Heart left ventricle (tissue), 16 donors: ENCODE measurements at regions not wholly inside any gene's neighbourhood (a gene's known extent, or its start where the extent isn't known, plus 50 kb on each side); places are given as distances from the start of the nearest gene placed in this dataset.

Experiments
- ATAC-seq, 4 donors: fragments of 200-7000 bp; cut with Tn5 transposase; one replicate each; pipeline ENCODE4 v1.9.1; 2020 to 2022; ENCODE audit warnings: moderate library complexity in 4 of 4, mild to moderate bottlenecking in 3 of 4, moderate number of reproducible peaks in 1 of 4
- DNase-seq, 5 donors: peaks; one replicate each; pipeline ENCODE4 v3.0.0-alpha.2; 2020
- H3K27ac ChIP-seq, 12 donors: fragments of 200-600 bp; sonication (generic) in 4 of 12; one replicate each; pipeline versions ENCODE4 v1.5.0 to v1.8.0; 2016 to 2022; ENCODE audit warnings: mild to moderate bottlenecking in 2 of 12
- H3K27me3 ChIP-seq, 9 donors: fragments of 200-600 bp; sonication (generic) in 2 of 9; one replicate each; pipeline versions ENCODE4 v1.5.1 to v1.8.0; 2016 to 2022; ENCODE audit warnings: mild to moderate bottlenecking in 3 of 9
- H3K36me3 ChIP-seq, 9 donors: fragments of 200-600 bp; sonication (generic) in 2 of 9; one replicate each; pipeline versions ENCODE4 v1.5.0 to v1.8.0; 2018 to 2022; ENCODE audit warnings: mild to moderate bottlenecking in 2 of 9
- H3K4me1 ChIP-seq, 12 donors: fragments of 200-600 bp; sonication (generic) in 4 of 12; one replicate each; pipeline versions ENCODE4 v1.5.0 to v1.8.0; 2016 to 2022; ENCODE audit warnings: mild to moderate bottlenecking in 3 of 12
- H3K4me3 ChIP-seq, 12 donors: fragments of 200-600 bp; sonication (generic) in 4 of 12; one replicate each; pipeline versions ENCODE4 v1.5.0 to v1.8.0; 2017 to 2022; ENCODE audit warnings: mild to moderate bottlenecking in 9 of 12, moderate library complexity in 4 of 12
- H3K9me3 ChIP-seq, 12 donors: fragments of 200-600 bp; sonication (generic) in 4 of 12; one replicate each; pipeline versions ENCODE4 v1.5.0 to v1.8.0; 2016 to 2022; ENCODE audit warnings: mild to moderate bottlenecking in 1 of 12
- POLR2A ChIP-seq, 2 donors: fragments of 450-650 bp; IDR thresholded peaks; one replicate each; pipeline ENCODE4 v1.6.1; 2017; ENCODE audit warnings: antibody characterized with exemption in 2 of 2, mild to moderate bottlenecking in 2 of 2, moderate library complexity in 2 of 2
- WGBS, 4 donors: extraction: QIAGEN DNeasy Blood & Tissue Kit in 2 of 4; methylation state at CpG; one replicate each; pipeline versions ENCODE4 v1.1.5 to v1.1.7; 2013 to 2018; 5-methylcytosine and 5-hydroxymethylcytosine counted together
- intact Hi-C, 10 donors: fragments of 100-400 bp; cut with DNase I; formaldehyde crosslinking; loops; one replicate each; pipeline versions ENCODE4 v1.11.1 to v1.14.2; 2022
- TF ChIP-seq, protein P1 (sequence below), 12 donors: fragments of 200-600 bp; sonication (generic) in 4 of 12; IDR thresholded peaks; one replicate each; pipeline versions ENCODE4 v1.5.0 to v1.8.0; 2018 to 2022; ENCODE audit warnings: antibody characterized with exemption in 12 of 12, mild to moderate bottlenecking in 5 of 12
- donor health status: ischemic (EF 13 %, LVEDD 7.1; RV severe dilation, severe dysfunction).
- donor health status: healthy with polysubstance abuse.
- donor health status: DM: no; HTN: yes; CAD: no.
- donor health status: DM: no; HTN: no; CAD: no.
- donor health status: ischemic (EF 25% LVEDD 6.9; RV normal size, moderate dysfunction).
- donor health status: ischemic (EF 25% LVEDD 5.7; RV mildly dilated, moderate dysfunction).
- donor health status: healthy.
- donor health status: DM: yes; HTN: yes; CAD: no.
- donor health status: ischemic (EF 35%, LVEDD 5.7; RV mildly dilated, moderate dysfunction).
- donor health status: nonischemic (EF 11% LVEDD 7.7; RV severe dilation, severe dysfunction).
- donor health status: DM: yes; HTN: yes; CAD: no.
- donor health status: PGD.
- donor health status: ischemic (EF 29% LVEDD 5.4; RV normal size, mild dysfunction).
- donor health status: nonischemic (EF 23%, LVEDD 6.1; RV moderate dilation, normal function).

DNA sequence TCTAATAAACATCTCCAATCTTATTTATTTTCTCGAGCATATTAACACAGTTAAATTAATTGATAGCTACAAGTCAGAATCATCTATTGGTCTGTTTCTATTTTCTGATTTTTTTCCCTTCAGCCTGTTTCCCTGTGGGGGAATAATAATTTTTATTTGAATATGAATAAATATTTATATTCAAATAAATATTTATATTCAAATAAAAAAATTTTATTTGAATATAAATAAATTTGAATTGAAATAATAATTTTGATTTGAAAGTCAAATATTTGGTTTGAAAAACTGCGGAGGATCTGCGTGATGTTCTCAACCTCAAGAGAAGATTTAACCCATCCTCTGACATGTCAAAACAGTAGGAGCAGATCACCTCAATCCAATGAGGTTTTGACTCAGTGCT is 380.1 kb upstream of the MEIS2 start:
- WGBS, 4 donors = 56 to 73% (median 58%) methylated on average over 3 of the region's 3 CpGs
- no peak overlapping the region for H3K4me3 ChIP-seq
- intact Hi-C loops = no loop called here
- H3K27me3 ChIP-seq = no peaks in the 10 kb centered on the region
- no peak overlapping the region for H3K27ac ChIP-seq
- H3K9me3 ChIP-seq = no peaks in the 10 kb centered on the region
- H3K36me3 ChIP-seq = no peaks in the 10 kb centered on the region
- DNase-seq (no peak), ATAC-seq (no peak)
- TF ChIP-seq POLR2A (IDR thresholded peaks at IDR 0.05) = no peak
- TF ChIP-seq, protein P1, sequence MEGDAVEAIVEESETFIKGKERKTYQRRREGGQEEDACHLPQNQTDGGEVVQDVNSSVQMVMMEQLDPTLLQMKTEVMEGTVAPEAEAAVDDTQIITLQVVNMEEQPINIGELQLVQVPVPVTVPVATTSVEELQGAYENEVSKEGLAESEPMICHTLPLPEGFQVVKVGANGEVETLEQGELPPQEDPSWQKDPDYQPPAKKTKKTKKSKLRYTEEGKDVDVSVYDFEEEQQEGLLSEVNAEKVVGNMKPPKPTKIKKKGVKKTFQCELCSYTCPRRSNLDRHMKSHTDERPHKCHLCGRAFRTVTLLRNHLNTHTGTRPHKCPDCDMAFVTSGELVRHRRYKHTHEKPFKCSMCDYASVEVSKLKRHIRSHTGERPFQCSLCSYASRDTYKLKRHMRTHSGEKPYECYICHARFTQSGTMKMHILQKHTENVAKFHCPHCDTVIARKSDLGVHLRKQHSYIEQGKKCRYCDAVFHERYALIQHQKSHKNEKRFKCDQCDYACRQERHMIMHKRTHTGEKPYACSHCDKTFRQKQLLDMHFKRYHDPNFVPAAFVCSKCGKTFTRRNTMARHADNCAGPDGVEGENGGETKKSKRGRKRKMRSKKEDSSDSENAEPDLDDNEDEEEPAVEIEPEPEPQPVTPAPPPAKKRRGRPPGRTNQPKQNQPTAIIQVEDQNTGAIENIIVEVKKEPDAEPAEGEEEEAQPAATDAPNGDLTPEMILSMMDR (IDR thresholded peaks at IDR 0.05) = no peak
- H3K4me1 ChIP-seq = no peaks in the 10 kb centered on the region

DNA sequence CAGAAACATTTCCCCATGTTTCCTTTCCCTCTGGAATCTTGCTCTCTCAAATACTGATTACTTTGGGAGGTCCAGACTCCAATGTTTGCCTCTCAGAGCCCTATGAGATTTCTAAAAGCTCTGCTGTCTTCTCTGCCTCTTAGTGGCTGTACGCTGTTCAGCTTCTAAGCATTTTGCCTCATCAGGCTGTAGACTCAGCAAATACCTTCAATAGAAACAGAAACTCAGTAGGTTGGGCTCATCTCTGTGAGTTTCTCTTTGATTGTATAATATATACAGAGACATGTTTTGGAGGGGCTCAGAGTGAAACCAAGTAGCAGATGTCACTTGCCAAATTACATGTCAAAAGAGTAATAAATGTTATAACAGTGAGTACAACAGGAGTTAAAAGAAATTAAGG is 380.8 kb upstream of the MEIS2 start:
- H3K9me3 ChIP-seq = no peaks in the 10 kb centered on the region
- H3K27me3 ChIP-seq = no peaks in the 10 kb centered on the region
- H3K36me3 ChIP-seq = no peaks in the 10 kb centered on the region
- no peak overlapping the region for H3K4me3 ChIP-seq
- intact Hi-C loops = no loop called here
- TF ChIP-seq POLR2A (IDR thresholded peaks at IDR 0.05) = no peak
- TF ChIP-seq, protein P1 (IDR thresholded peaks at IDR 0.05) = no peak
- WGBS, 4 donors = 79 to 100% (median 82%) methylated on average over 1 of the region's 1 CpG
- no peak for DNase-seq
- no peak overlapping the region for H3K27ac ChIP-seq
- ATAC-seq = no peak
- no peaks in the 10 kb centered on the region for H3K4me1 ChIP-seq

DNA sequence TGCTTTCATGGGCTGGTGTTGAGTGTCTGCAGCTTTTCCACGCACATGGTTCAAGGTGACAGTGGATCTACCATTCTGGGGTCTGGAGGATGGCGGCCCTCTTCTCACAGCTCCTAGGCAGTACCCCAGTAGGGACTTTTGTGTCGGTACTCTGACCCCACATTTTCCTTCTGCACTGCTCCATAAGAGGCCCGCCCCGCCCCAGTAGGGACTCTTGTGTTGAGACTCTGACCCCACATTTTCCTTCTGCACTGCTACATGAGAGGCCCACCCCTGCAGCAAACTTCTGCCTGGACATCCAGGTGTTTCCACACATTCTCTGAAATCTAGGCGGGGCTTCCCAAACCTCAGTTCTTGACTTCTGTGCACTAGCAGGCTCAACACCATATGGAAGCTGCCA is 383.4 kb upstream of the MEIS2 start:
- Histone ChIP-seq H3K4me1 (no peaks in the 10 kb centered on the region), H3K27me3 (no peaks in the 10 kb centered on the region), H3K27ac (no peak overlapping the region), H3K4me3 (no peak overlapping the region), H3K9me3 (no peaks in the 10 kb centered on the region), H3K36me3 (no peaks in the 10 kb centered on the region)
- TF ChIP-seq, protein P1 (IDR thresholded peaks at IDR 0.05) = no peak
- ATAC-seq = no peak
- WGBS, 4 donors = 85 to 90% (median 87%) methylated on average over 6 of the region's 6 CpGs
- intact Hi-C loops = no loop called here
- no peak for DNase-seq

DNA sequence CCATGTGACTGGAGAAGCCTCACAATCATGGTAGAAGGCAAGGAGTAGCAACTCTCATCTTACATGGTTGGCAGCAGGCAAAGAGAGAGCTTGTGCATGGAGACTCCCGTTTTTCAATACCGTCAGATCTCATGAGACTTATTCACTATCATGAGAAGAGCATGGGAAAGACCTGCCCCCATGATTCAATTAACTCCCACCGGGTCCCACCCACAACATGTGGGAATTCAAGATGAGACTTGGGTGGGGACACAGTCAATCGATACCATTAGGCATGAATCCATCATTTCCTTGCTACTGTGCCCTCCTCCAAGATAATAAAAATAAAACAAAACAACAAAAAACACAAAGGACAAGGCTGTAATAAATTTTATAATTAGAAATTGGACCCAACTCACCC is 384.7 kb upstream of the MEIS2 start:
- DNase-seq = no peak
- intact Hi-C loops = no loop called here
- Histone ChIP-seq H3K27me3 (no peaks in the 10 kb centered on the region), H3K36me3 (no peaks in the 10 kb centered on the region), H3K4me3 (no peak overlapping the region), H3K27ac (no peak overlapping the region), H3K9me3 (no peaks in the 10 kb centered on the region), H3K4me1 (no peaks in the 10 kb centered on the region)
- TF ChIP-seq, protein P1 (IDR thresholded peaks at IDR 0.05) = no peak
- no peak for TF ChIP-seq POLR2A (IDR thresholded peaks at IDR 0.05)
- no peak for ATAC-seq
- WGBS, 4 donors = 78 to 88% (median 85%) methylated on average over 4 of the region's 4 CpGs
